Occipital lobe (tissue), 1 donor: ENCODE measurements at regions not wholly inside any gene's neighbourhood (a gene's known extent, or its start where the extent isn't known, plus 50 kb on each side); places are given as distances from the start of the nearest gene placed in this dataset.
"Not testable (repeated sequence)": the region's sequence is repeated elsewhere in the genome, so short reads cannot be mapped to it uniquely, and the experiment has no call there.

Source experiments
- DNase-seq: peaks from one replicate; lab custom pipeline; 2025; lab: John Stamatoyannopoulos, UW

DNA sequence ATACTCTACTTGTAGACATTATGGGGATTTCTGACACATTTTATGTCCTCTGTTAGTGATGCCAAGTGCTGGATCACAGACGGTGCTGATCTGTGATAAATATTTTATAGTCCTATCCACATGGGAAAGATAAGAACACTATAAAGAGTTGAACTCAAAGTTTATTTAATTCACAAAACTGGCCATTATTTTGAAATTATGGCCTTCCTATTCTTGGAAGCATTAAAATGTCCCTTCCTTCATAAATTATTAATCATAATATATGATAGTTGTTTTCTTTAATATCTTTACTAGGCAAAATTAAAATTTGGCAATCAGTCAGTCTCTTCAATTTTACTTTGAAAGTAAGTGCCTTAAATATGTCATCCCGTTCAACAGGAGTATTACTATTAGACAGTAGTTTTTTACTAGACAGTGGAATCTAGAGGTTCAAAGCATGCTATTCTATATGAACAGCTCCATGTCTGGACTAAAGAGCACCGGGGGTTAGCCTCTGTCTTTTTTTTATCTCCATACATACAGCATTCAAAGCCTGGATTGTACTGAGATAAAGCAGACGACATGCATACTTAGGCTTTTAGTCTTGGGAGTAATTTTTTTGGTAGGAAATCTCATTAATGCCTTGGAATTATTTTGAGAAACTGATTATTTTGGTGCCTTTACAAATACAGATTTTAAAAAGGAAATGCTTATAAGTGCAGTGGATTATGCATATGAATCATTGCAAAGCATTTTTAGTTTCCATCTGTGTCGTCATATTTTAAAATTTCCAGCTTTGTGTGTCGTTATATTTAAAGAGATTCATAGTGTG, 306.1 kb upstream of the RGS6 start:
- DNase-seq, result no peak

- DNase-seq, result no peak
Measured at GRCh38 chr14:71628433-71628832, 303.8 kb upstream of the RGS6 start.

DNA sequence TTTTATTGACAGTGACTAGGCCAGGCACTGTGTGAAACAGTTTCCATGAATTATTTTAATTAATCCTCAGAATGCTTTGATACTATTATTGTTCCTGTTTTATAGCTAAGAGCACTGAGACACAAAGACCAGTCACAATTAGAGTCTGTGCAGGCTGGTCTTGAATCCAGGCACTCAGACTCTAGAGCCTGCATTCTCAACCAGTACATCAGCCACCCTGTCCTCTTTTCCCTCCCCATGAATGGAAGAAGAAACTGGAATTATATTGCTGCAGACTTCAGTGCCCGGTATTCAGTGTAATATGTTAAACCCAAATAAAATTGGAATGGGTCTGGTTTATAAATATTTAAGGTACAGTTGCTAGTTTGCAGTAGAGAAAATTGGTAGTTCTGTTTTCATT, 303.0 kb upstream of the RGS6 start:
- DNase-seq, result no peak

GRCh38 chr14:71629765-71630492, 302.3 kb upstream of the RGS6 start:
- DNase-seq, result no peak

GRCh38 chr14:71631030-71631429, 301.2 kb upstream of the RGS6 start:
- not testable (repeated sequence) for DNase-seq

DNA sequence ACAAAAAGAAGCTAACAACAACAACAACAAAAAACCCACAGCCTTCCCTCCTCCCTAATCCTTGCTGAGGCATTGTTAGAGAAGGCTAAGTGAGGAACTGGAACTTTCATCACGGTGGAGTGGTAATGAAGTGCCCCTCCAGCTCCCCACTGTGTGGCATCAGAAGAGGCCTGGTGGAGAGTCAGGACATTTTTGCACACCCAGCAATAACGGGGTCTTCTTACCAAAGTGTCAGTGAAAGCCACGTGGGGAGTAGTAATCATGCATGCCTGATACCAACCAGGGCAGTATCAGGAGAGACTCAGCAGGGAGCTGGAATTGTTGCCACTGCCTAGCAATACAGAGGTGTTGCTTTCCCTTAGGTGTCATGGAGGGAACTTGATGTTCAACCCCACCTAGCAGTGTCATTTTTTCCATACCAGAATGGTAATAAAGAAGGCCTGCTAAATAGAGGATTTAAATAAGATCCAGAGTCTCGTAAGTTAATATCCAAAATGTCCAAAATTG, 299.7 kb upstream of the RGS6 start:
- no peak for DNase-seq

DNA sequence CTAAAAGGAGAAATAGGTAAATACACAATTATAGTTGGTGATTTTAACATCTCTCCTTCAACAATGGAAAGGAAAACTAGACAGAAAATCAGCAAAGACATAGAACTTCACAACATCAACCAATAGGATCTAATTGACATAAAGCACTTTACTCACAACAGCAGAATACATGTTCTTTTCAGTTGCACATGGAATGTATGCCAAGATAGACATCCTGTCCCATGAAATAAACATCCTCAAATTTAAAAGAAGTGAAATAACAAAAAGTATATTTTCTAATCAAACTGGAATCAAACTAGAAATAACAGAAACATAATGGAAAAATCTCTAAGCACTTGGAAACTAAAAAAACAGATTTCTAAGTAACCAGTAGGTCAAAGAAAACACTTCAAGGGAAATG, 296.2 kb upstream of the RGS6 start:
- DNase-seq, result no peak

DNA sequence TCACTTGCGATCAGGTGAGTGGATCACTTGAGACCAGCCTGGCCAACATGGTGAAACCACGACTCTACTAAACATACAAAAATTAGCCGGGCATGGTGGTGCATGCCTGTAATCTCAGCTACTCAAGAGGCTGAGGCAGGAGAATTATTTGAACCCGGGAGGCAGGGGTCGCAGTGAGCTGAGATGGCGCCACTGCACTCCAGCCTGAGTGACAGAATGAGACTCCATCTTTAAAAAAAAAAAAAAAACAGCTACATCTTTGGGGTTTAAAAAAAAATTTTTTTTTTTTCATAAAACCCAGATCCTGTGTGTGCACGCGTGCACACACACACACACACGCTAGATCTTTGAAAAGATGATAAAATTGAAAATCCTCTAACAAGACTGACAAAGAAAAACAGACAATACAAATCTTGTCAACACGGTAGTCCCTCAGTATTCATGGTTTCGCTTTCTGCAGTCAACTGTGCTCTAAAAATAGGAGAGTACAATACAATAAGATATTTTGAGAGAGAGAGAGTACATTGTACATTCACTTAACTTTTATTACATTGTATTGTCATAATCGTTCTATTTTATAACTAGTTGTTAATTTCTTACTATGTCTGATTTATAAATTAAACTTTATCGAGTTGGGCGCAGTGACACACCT, 295.3 kb upstream of the RGS6 start:
- no peak for DNase-seq

DNA sequence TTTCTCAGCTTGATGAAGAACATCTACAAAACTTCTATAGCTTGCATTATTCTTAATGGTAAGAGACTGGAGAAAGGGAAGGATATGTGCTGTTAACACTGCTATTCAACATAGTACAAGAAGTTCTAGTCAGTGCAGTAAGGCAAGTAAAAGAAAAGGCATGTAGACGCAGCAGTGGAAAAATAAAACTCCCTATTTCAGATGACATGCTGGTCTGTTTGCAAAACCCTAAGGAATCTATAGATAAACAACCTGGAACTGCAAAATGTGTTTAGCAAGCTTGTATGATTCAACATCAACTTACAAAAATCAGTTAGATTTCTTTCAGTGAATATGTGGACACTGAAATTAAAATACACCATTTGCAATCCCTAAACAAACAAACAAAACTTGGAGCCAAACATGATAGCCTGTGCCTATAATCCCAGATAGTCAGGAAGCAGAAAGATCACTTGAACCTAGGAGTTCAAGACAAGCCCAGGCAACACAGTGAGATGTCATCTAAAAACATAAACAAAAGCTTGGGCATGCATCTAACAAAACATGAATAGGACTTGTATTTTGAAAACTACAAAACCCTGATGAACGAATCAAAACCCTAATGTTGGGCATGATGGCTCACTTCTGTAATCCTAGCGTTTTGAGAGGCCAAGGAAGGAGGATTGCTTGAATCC, 293.6 kb upstream of the RGS6 start:
- no peak for DNase-seq

- no peak for DNase-seq
Measured at GRCh38 chr14:71642715-71643114, 289.5 kb upstream of the RGS6 start.

DNA sequence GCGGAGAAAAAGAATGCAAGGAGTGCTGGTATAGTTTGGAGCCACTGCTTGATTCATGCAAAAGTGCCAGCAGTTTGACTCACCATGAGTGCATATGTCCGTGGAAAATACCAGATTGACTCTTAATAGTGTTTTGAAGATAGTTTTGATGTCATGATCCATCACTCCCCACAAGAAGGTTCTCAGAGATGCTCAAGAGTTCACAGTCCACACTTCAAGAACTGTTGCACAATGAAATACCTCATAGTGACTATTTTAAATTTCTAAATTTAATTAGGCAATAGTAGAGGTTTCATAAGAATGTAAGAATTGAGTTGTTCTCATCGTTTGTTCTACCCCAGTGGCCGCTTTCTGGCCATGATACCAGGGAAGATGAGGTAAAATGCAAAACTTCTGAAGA, 286.6 kb upstream of the RGS6 start:
- no peak for DNase-seq

DNA sequence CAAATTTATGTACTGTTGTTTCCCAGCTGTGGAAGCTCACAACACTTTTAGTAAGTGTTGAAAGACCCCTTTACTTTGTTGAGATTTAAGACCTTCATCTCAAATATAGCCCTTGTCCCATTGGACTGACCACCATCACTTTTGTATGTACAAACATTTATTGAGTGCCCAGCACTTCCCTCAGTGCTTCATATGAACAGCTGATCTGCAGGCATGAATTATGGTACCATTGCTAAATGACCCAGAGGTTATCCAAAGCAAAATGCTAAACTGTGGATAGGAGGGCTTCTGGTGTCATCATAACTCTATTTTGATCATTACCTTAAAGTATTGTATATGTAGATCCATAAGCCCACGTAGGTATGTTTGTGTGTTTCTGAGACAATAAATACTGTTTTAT, 285.7 kb upstream of the RGS6 start:
- DNase-seq, result no peak

DNA sequence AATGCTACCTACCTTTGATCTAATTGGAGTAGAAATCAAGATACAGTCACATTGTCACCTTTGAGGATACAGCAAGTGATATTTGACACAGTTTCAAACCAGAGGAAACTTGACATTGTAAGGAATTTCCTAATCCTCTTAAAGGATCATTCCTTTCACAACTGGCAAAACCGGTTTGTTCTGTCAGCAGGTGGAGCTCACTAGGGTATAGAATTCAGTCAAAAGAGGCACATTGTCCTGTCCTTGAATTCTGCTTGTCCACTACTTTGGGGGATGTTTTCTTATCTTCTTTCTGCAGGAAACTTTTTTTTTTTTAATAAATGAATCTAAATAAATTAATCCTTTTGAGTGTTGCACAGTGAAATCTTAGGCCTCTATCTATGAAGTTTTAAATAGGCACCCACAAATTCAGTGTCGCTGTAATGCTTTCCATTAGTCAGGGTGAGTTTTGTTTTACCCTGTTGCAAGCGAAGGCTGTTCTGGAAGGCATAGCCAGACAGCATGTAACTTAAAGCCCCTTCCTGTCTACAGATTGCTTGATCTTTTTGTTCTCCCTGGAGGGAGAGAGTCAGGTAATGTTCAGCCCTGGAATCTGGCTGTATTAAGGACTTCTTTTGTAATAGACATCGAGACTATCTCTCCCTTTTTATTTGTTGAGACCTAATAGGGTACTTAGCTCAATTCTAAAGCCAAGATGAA, 285.0 kb upstream of the RGS6 start:
- DNase-seq, result no peak

GRCh38 chr14:71648725-71649124, 283.5 kb upstream of the RGS6 start:
- DNase-seq, result no peak

- no peak for DNase-seq
Measured at GRCh38 chr14:71650187-71650755, 282.0 kb upstream of the RGS6 start.

DNA sequence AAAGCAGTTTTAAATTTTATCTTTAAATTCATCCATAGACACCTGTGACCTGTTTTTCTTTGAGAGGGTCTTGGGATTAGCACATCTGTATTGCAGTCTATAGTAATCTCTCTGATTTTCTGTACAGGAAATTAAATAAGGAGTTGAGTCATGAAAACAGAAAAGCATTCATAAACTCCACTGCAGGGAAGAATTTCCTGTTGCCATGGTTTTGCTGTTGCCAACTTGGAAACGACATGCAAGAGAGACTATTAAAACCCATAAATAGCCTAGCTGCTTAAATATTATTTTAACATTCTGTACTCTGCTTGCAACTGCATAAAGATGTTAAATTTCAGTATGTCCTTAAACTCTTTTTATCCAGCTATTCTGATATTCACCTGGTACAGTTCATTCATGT, 281.0 kb upstream of the RGS6 start:
- no peak for DNase-seq

- DNase-seq, result no peak
Measured at GRCh38 chr14:71652368-71652767, 279.9 kb upstream of the RGS6 start.

GRCh38 chr14:71654810-71655209, 277.4 kb upstream of the RGS6 start:
- DNase-seq, result no peak

DNA sequence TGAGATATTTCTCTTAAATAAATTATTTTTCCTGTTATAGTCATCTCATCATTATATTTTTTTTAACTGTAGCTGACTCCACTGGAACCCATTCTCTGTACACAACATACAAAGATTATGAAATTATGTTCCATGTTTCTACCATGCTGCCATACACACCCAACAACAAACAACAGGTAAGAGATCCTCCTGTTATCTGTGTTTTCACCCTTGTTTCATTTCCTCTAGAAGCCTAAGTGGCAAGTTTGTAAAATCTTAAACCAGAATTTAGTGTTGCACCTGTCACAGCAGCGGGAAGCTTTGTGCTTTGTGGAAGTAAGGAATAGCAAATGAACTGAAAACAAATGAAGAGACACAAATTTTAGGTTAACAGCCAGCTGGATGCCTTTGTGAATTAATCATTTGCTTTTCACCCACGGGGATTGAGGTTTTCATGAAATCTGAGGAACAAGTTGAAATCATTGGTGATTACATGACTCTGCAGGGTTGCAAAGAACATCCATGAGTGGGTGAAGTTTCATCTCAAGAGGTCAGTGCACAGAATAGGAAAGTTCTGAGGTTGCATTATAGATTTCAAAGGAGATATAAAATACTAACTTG, 273.9 kb upstream of the RGS6 start:
- no peak for DNase-seq

DNA sequence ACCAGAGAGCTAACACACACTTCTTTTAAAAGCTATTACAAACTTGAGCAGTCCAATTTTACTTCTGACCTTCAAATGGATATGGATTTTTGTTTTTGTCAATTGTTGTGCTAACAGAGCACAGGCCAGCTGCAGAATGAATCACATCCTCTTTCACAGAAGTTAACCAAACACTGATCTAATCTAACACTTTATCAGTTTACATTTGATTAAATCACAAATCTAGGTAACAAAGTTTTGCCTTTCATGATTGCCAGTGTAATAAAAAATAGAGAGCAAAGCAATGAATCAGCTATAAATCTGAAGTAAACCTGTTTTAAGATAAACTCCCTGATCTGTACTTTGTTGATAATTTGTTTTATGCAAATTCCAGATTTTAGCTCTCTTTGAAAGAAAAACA, 273.1 kb upstream of the RGS6 start:
- no peak for DNase-seq
